AG04450 (cell line): ENCODE measurements at regions not wholly inside any gene's neighbourhood (a gene's known extent, or its start where the extent isn't known, plus 50 kb on each side); places are given as distances from the start of the nearest gene placed in this dataset.

Experiments
- CTCF ChIA-PET: fragments of 300-600, 350-600 bp; formaldehyde crosslinking; extraction: SDS; loops from one replicate; lab custom pipeline; 2022; ENCODE audit warnings: antibody characterized with exemption, inconsistent platforms; lab: Charles Lee
- POLR2A ChIA-PET: fragments of 350-600 bp; formaldehyde crosslinking; extraction: SDS; loops from one replicate; lab custom pipeline; 2021; ENCODE audit warnings: antibody characterized with exemption, inconsistent platforms; lab: Yijun Ruan, JAX
- DNase-seq: peaks from one replicate; pipeline ENCODE4 v3.0.0-alpha.2; 2011; ENCODE audit warnings: low read depth, low spot score
- H3K27ac ChIP-seq: one replicate; pipeline ENCODE4 v1.5.1; 2012; ENCODE audit warnings: low read depth, low read length, control low read depth
- H3K27me3 ChIP-seq: one replicate; pipeline ENCODE4 v1.6.0; 2012; ENCODE audit warnings: low read length; ENCODE audit not compliant: control insufficient read depth, insufficient read depth
- H3K4me3 ChIP-seq: 2 replicates; pipeline ENCODE4 v1.5.1; 2011; ENCODE audit warnings: mild to moderate bottlenecking, low read depth, low read length, control low read depth
- H3K9me3 ChIP-seq: 2 replicates; pipeline ENCODE4 v1.5.1; 2012; ENCODE audit warnings: low read length; ENCODE audit not compliant: control insufficient read depth, insufficient read depth
- CTCF ChIP-seq: IDR thresholded peaks from 2 replicates; pipeline ENCODE4 v1.5.1; 2011; ENCODE audit warnings: low read depth, low read length, control low read depth, inconsistent platforms

- H3K4me3 ChIP-seq = no peak overlapping the region
- CTCF ChIA-PET = interaction anchor here (1.5 kb wide), 1 partner anchor 345 kb away, joined by 3 read pairs; no protein-coding TSS in a partner anchor
- no peak overlapping the region for H3K27ac ChIP-seq
- peaks cover 21% of the 10 kb centered on the region for H3K27me3 ChIP-seq
- H3K9me3 ChIP-seq = no peaks in the 10 kb centered on the region
- no peak for DNase-seq
- TF ChIP-seq CTCF = no peak
- POLR2A ChIA-PET = no interaction called here
Measured at GRCh38 chr3:127096256-127097071, 96.5 kb upstream of the PRR23E start.

- peaks cover 21% of the 10 kb centered on the region for H3K27me3 ChIP-seq
- no peak for TF ChIP-seq CTCF
- H3K27ac ChIP-seq = no peak overlapping the region
- H3K9me3 ChIP-seq = no peaks in the 10 kb centered on the region
- no peak overlapping the region for H3K4me3 ChIP-seq
- no peak for DNase-seq
- ChIA-PET POLR2A (no interaction called here), CTCF (interaction anchor here (1.5 kb wide), 1 partner anchor 345 kb away, joined by 3 read pairs; no protein-coding TSS in a partner anchor)
Measured at GRCh38 chr3:127097072-127097405, 95.9 kb upstream of the PRR23E start.

- no peak overlapping the region for H3K4me3 ChIP-seq
- no peaks in the 10 kb centered on the region; the same call in 1 of the 2 replicates for H3K9me3 ChIP-seq
- peaks cover 21% of the 10 kb centered on the region for H3K27me3 ChIP-seq
- ChIA-PET CTCF (interaction anchor here (1.5 kb wide), 1 partner anchor 346 kb away, joined by 3 read pairs; no protein-coding TSS in a partner anchor), POLR2A (no interaction called here)
- H3K27ac ChIP-seq = no peak overlapping the region
- no peak for DNase-seq
- TF ChIP-seq CTCF = no peak
Measured at GRCh38 chr3:127097481-127097880, 95.5 kb upstream of the PRR23E start.

GRCh38 chr3:127099982-127100381, 92.9 kb upstream of the PRR23E start:
- CTCF ChIA-PET = no interaction called here

More at GRCh38 chr3:127099982-127100381, 92.9 kb upstream of the PRR23E start:
- Histone ChIP-seq H3K9me3 (no peaks in the 10 kb centered on the region; the same call in 1 of the 2 replicates), H3K27ac (no peak overlapping the region), H3K4me3 (no peak overlapping the region), H3K27me3 (peaks cover 17% of the 10 kb centered on the region)
- no peak for TF ChIP-seq CTCF
- POLR2A ChIA-PET = no interaction called here
- DNase-seq = no peak
